DMS153 (cell line): ENCODE measurements at regions not wholly inside any gene's neighbourhood (a gene's known extent, or its start where the extent isn't known, plus 50 kb on each side); places are given as distances from the start of the nearest gene placed in this dataset.

Source experiments
- DNase-seq: peaks from one replicate; lab custom pipeline; 2025; lab: John Stamatoyannopoulos, UW

- no peak for DNase-seq
Observed at GRCh38 chr15:95498961-95499360, 831.5 kb upstream of the NR2F2 start.

- no peak for DNase-seq
Observed at GRCh38 chr15:95499397-95499796, 831.1 kb upstream of the NR2F2 start.

DNA sequence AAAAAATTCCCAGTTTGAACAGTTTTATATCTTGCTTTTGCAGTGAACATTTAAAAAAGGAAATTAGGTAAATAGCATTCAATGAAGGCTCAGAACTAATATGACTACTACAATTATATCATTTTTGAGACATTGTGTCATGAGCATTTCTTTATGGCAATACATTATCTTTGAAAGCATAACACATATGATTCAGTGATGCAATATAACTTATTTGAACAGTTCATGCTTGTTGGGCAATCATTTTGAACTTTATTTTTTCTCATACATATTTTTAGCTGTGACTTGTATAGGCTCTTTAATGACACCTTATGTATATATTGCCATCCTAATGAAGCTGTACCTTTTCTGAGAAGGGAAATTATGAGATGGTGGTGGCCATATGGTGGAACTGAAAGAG, 828.6 kb upstream of the NR2F2 start:
- DNase-seq = no peak

DNA sequence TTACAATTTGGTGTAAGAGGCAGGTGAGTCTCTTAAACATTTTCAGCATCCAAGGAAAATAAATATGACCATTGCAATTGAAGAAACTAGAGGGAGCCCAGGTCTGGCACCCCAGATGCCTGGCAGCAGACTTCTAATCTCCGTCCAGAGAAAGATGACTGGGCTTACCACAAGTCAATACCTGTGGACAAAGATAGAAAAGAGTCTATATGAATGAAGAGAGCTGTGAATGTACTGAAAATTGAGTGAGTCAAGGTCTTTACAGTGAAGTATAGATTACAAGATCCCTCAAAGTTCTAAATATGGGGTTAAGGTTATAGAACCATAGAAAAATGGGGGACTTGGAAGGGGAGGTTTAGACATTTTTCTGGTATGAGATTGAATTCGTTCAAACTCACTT, 827.4 kb upstream of the NR2F2 start:
- DNase-seq = no peak

GRCh38 chr15:95503640-95504225, 826.8 kb upstream of the NR2F2 start:
- no peak for DNase-seq

GRCh38 chr15:95511671-95512070, 818.8 kb upstream of the NR2F2 start:
- no peak for DNase-seq

DNA sequence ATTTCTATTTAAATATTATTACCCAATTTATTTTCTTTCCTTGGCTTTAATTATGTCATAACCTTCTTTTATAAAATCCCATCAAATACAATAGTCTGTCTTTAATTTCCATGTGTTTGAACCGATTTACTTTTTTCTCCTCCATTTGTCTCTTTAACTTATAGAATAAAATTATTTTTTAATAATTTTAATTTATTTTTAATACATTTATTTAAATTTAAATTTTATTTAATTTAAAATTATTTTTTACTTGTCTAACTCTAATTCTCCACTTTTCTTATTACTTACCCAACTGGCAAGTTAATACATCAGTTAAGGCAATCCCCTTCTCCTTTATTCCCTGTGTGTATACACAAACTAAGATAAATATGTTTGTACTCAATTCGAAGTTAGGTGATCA, 817.6 kb upstream of the NR2F2 start:
- DNase-seq = no peak

DNA sequence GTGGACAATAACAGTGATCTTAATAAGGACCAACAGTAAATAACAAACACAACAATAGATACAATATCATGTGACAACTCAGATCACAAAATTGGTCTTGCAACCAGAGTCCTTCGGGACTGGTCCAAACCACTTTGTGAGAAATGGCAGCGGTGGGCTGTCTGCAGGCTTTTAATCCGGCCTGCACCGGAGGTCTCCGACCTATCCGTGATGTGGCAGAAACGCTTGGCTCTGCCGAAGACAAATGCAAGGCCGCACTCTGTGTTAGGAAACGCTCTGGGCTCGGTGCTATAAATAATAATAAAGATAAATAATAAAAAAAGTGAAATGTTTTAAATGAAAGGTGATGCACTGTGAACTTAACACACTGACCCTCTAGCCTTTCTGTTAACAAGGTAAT, 810.6 kb upstream of the NR2F2 start:
- DNase-seq = no peak

- no peak for DNase-seq
Observed at GRCh38 chr15:95520511-95520910, 810.0 kb upstream of the NR2F2 start.

DNA sequence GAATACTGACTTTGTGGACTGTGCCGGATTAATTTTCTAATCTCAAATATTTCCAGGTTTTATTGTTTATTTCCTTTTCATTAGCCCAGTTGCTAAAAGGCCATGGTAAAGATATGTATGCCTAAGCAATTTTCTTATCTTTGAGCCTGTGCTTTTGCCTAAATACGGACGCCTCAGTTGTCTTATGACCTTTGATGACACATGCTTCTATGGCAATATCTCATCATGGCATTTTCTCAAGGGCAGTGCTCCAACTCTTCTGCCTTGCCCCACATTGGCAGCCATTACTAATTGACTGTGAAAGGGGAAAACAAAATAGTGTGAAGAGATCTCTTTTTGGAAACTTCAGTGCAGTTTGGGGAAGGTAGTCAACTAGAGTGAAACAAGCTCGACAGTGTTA, 809.6 kb upstream of the NR2F2 start:
- DNase-seq = no peak

DNA sequence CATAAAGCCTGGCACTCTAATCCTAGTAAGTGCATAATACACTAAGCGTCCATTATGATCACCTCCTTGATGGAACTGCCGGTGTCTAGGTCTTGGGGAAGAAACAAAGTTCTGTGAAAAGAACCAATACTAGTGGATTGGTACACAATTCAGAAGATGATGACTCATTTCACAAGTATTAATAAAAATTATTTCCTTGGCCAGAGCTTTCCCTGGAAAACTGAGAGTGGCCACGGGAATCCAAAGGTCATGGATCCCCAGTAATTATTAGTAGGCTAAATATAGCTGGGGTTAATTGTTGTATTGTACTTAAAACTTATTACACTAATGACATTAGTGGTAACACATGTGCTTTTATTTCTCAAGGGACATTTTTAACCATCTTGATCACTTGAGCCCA, 808.0 kb upstream of the NR2F2 start:
- DNase-seq = no peak

- no peak for DNase-seq
Observed at GRCh38 chr15:95528920-95529319, 801.6 kb upstream of the NR2F2 start.

DNA sequence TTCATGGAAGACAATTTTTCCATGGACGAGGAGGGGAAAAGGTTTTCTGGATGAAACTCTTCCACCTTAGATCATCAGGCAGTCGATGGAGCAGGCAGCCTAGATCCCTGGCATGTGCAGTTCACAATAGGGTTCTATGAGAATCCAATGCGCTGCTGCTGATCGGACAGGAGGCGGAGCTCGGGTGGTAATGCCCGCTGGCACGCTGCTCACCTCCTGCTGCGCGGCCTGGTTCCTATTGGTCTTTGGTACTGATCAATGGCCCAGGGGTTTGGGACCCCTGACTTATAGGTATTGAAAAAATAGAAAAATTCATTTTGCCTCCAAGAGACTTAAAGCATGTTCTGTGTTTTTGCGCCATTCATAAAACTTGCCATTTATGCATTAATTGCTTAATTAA, 793.9 kb upstream of the NR2F2 start:
- no peak for DNase-seq

- no peak for DNase-seq
Observed at GRCh38 chr15:95538693-95539092, 791.8 kb upstream of the NR2F2 start.

- DNase-seq = no peak
Observed at GRCh38 chr15:95541301-95541700, 789.2 kb upstream of the NR2F2 start.

GRCh38 chr15:95549168-95549738, 781.2 kb upstream of the NR2F2 start:
- DNase-seq = no peak

GRCh38 chr15:95550702-95551101, 779.8 kb upstream of the NR2F2 start:
- DNase-seq = no peak

DNA sequence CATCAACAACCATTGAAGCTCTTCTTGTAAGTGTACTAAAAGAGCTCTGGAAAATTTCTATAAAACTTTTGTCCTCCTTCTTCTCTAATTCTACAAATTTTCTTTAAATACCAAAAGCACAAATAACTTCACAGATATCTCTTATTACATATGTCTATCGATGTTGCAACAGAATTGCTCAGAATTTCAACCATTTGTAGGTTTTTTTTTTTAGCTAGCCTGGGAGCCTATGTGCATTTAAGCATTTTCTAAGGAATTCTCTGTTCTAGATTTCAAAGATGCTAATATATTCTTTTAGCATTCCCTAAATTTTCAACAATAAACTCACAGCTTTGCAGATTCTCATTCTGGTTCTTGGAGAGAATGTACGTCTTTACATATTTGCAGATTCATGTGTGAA, 774.3 kb upstream of the NR2F2 start:
- DNase-seq = no peak

DNA sequence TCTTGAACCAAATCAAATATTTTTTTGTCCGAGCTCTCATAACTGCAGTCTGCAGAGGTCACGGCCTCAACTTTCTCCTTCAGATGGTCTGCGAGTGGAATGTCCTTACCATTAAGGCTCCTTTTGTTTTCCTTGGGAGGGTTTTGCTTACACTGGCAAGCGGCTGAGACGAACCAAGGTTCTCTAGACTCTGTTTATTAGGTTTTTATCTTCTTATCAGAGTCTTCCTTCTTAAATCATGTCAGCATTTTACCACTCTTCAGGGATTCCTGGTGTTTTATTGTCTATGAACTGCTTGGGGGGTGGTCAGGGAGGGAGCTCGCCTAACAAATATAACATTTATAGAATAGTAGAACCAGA, 773.7 kb upstream of the NR2F2 start:
- DNase-seq = no peak

DNA sequence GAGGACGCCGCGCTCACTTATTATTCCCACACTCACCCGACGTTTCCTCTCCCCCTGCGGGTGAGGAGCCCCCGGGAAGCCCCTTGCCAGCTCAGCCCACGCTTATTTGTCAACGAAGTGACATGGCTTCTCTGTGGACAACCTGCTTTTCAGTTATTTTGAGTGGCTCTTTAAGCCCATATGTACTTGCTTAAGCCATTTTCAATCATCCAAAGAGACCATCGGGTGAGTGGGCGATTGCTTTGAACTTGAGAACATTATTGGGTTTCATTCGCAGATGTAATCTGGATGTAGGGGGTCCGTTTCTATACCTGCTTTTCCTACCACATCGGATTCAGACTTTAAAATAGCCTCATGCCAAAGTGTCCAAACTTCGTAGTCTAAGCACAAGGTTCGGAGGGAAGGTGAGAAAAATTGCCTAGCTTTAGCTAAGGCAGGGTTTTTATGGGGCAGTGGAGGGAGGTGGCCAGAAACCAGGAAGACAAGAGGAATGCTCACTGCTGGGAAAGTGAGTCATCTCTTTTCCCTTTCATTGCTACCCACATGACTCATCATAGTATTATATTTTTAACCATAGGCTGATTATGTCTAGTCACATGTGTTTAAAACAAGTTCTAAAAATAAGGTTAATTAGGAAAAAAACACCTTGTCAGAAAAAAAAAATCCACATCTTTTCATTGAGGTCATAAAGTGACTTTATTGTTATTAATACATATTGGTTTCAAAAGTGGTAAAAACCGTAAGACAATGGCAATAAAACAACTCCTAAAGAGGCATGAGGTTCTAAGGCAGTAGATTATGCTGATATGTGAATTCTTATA, 773.1 kb upstream of the NR2F2 start:
- DNase-seq = peak; percentile 9

DNA sequence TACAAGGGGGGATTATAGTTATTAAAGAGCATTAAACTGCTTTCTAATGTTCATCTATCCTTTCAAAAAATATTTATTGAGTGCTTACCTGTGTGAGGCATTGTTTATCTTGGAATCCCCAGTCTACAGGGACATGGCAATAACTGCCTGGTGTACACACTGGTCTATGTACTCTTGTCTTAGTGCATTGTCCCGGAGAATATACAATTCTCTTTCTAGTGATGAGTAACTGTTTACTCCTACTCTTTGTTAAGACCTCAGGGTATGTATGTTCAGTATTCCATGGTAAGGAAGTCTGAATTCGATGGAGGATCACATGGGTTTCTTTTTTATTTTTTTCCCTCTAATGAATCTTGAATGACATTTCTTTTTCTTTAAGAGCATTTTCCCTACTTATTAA, 772.4 kb upstream of the NR2F2 start:
- DNase-seq = peak; percentile 39

DNA sequence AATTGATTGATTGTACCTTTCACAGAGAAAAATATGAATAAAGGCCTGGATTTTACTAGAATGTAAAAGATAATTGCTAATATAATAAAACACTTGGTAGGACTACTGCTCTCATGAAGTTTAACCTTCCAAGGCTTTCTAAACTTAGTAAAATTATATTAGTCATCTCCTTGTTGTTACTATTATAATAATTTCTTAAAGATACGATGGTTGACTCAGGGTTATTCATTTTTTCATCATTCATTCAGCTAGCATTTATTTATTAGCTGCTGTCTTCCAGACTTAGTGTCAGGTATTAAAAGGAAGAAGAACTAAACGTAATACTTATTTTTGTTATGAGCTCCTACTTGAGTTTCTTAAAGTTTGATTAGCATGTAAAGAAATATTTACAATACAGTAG, 771.6 kb upstream of the NR2F2 start:
- no peak for DNase-seq

GRCh38 chr15:95559875-95560394, 770.6 kb upstream of the NR2F2 start:
- no peak for DNase-seq
